ENCODE measurements at regions not wholly inside any gene's neighbourhood (a gene's known extent, or its start where the extent isn't known, plus 50 kb on each side); places are given as distances from the start of the nearest gene placed in this dataset.

DNA sequence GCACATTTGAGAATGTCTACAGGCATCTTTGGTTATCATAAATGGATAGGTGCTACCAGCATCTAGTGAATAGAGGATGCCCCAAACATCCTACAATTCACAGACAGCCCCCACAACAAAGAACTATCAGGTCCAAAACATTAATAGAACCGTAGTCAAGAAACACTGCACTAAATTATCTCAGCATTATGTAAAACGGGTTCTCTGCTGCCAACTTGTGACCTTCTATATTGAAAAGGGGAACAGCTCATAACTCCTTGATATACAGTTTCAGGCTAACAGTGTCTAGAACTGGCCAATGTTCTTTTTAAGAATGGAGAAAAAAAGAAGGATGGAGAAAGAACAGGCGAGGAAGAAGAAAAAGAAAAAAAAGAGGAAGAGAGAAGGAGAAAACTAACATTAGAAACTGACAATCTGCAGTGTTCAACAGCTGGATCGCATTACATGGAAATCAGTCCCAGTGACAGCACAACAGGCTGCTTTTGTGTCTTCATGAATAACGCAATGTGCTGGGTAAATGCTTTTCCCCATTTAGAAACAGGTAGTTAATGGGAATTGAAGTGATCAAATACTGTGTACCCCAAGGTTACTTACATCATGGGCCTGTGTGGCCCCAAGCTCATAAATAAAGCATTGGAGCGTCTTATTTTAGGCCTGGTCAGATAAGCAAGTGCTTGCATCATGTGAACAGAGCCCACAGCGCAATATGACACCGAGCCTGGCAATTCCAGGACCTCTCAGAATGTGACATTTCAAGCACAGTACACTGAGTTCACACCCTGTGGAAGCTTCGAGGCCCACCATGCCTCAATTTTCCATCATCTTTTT lies 339.5 kb downstream of the DHX15 start:
- TF ChIP-seq, protein P1, sequence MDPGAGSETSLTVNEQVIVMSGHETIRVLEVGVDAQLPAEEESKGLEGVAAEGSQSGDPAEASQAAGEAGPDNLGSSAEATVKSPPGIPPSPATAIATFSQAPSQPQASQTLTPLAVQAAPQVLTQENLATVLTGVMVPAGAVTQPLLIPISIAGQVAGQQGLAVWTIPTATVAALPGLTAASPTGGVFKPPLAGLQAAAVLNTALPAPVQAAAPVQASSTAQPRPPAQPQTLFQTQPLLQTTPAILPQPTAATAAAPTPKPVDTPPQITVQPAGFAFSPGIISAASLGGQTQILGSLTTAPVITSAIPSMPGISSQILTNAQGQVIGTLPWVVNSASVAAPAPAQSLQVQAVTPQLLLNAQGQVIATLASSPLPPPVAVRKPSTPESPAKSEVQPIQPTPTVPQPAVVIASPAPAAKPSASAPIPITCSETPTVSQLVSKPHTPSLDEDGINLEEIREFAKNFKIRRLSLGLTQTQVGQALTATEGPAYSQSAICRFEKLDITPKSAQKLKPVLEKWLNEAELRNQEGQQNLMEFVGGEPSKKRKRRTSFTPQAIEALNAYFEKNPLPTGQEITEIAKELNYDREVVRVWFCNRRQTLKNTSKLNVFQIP (CRISPR knock-in tag; IDR thresholded peaks at IDR 0.05; ENCODE audit: borderline replicate concordance, low read depth): no peak
- TF ChIP-seq ZNF70 (CRISPR knock-in tag; IDR thresholded peaks at IDR 0.05) (no peak), ARNTL (CRISPR knock-in tag; IDR thresholded peaks at IDR 0.05; ENCODE audit: borderline replicate concordance, low read depth) (no peak), PPARA (CRISPR knock-in tag; IDR thresholded peaks at IDR 0.05; ENCODE audit: borderline replicate concordance) (no peak)
